HCT116 (cell line): ENCODE measurements at regions not wholly inside any gene's neighbourhood (a gene's known extent, or its start where the extent isn't known, plus 50 kb on each side); places are given as distances from the start of the nearest gene placed in this dataset.

Experiments
- ATAC-seq: fragments of 200-7000 bp; cut with Tn5 transposase; 2 replicates; pipeline ENCODE4 v1.9.1; 2020; ENCODE audit warnings: mild to moderate bottlenecking, moderate library complexity
- BruUV-seq: library from RNA; stranded (reverse); fragments of 400-500 nt; replicated peaks from 2 replicates; lab custom pipeline; 2021; lab: Mats Ljungman, UMichigan
- CTCF ChIA-PET: fragments of 300-600 bp; sonication (Branson Sonifier 250); formaldehyde crosslinking; loops from one replicate; lab custom pipeline; 2021; ENCODE audit warnings: antibody characterized with exemption; lab: Charles Lee
- POLR2A ChIA-PET: fragments of 300-600, 350-600 bp; sonication (Branson Sonifier 250); formaldehyde crosslinking; loops from one replicate; lab custom pipeline; 2021; ENCODE audit warnings: antibody characterized with exemption; lab: Charles Lee
- RAD21 ChIA-PET, 2 experiments: fragments of 300-600 bp; sonication (Branson Sonifier 250); formaldehyde crosslinking; loops; one replicate each; lab custom pipeline; 2023; ENCODE audit warnings: low total read pairs in 2 of 2; ENCODE audit not compliant: uncharacterized antibody in 2 of 2, unreplicated experiment in 2 of 2, low non-redundant PET in 1 of 2; lab: Charles Lee
- DNase-seq: peaks from one replicate; pipeline ENCODE4 v3.0.0-alpha.2; 2010; ENCODE audit warnings: low read depth, low spot score
- H2AFZ ChIP-seq: fragments of 200-600 bp; shearing (Covaris generic), sonication (generic); 2 replicates; pipeline ENCODE4 v1.6.1; 2017; ENCODE audit warnings: low read depth, mixed run types, mixed read lengths, antibody characterized with exemption, low read length; ENCODE audit not compliant: poor library complexity, severe bottlenecking
- H3K27ac ChIP-seq: 2 replicates; pipeline ENCODE4 v1.5.1; 2012; ENCODE audit warnings: low read depth, low read length
- H3K27me3 ChIP-seq: fragments of 200-600 bp; sonication (generic); 2 replicates; pipeline ENCODE4 v1.6.1; 2016; ENCODE audit warnings: mixed run types, low read length, mixed read lengths; ENCODE audit not compliant: insufficient read depth
- H3K36me3 ChIP-seq, 2 experiments: fragments of 200-500 bp in 1 of 2; fragments of 200-600 bp in 1 of 2; sonication (Bioruptor generic) in 1 of 2; sonication (generic) in 1 of 2; 2 replicates each; pipeline versions ENCODE4 v1.5.1 to v1.6.1; 2014 to 2016; ENCODE audit warnings: low read length in 2 of 2, inconsistent platforms in 1 of 2, mixed read lengths in 1 of 2, mixed run types in 1 of 2; ENCODE audit not compliant: insufficient read depth in 2 of 2, control insufficient read depth in 1 of 2
- H3K4me1 ChIP-seq, 2 experiments: fragments of 200-600 bp in 1 of 2; sonication (generic) in 1 of 2; 2 replicates each; pipeline versions ENCODE4 v1.5.1 to v1.6.1; 2012 to 2017; ENCODE audit warnings: low read length in 2 of 2, inconsistent platforms in 1 of 2, mild to moderate bottlenecking in 1 of 2, mixed read lengths in 1 of 2, mixed run types in 1 of 2, moderate library complexity in 1 of 2; ENCODE audit not compliant: insufficient read depth in 2 of 2, control insufficient read depth in 1 of 2
- H3K4me2 ChIP-seq: fragments of 200-600 bp; sonication (generic); 2 replicates; pipeline ENCODE4 v1.6.1; 2017; ENCODE audit warnings: mixed run types, low read length, mixed read lengths
- H3K4me3 ChIP-seq, 2 experiments: fragments of 200-600 bp in 1 of 2; sonication (generic) in 1 of 2; replicated peaks in 1 of 2; 2 replicates each; pipeline ENCODE4 v1.5.1; 2011 to 2016; ENCODE audit warnings: low read length in 2 of 2, control low read depth in 1 of 2, low read depth in 1 of 2, mild to moderate bottlenecking in 1 of 2, mixed read lengths in 1 of 2, mixed run types in 1 of 2
- H3K79me2 ChIP-seq: fragments of 200-600 bp; sonication (generic); 2 replicates; pipeline ENCODE4 v1.6.1; 2017; ENCODE audit warnings: mild to moderate bottlenecking, mixed run types, low read length, moderate library complexity, mixed read lengths; ENCODE audit not compliant: insufficient read depth
- H3K9ac ChIP-seq: fragments of 200-600 bp; sonication (generic); 2 replicates; pipeline ENCODE4 v1.6.1; 2016; ENCODE audit warnings: low read length, mixed read lengths
- H3K9me2 ChIP-seq: fragments of 200-600 bp; sonication (generic), shearing (Covaris generic); 2 replicates; pipeline ENCODE4 v1.6.1; 2017; ENCODE audit warnings: mixed run types, mild to moderate bottlenecking, moderate library complexity; ENCODE audit not compliant: insufficient read depth
- H3K9me3 ChIP-seq, 2 experiments: fragments of 200-500 bp in 1 of 2; fragments of 200-600 bp in 1 of 2; sonication (Bioruptor generic) in 1 of 2; sonication (generic) in 1 of 2; 2 replicates each; pipeline ENCODE4 v1.6.1; 2014 to 2017; ENCODE audit warnings: low read length in 2 of 2, mixed read lengths in 2 of 2, inconsistent platforms in 1 of 2, low read depth in 1 of 2, mild to moderate bottlenecking in 1 of 2, mixed run types in 1 of 2, moderate library complexity in 1 of 2; ENCODE audit not compliant: control insufficient read depth in 1 of 2, insufficient read depth in 1 of 2
- H4K20me1 ChIP-seq: fragments of 200-600 bp; sonication (generic), shearing (Covaris generic); 2 replicates; pipeline ENCODE4 v1.6.1; 2017; ENCODE audit warnings: mixed run types, mild to moderate bottlenecking, moderate library complexity; ENCODE audit not compliant: insufficient read depth
- CEBPB ChIP-seq: IDR thresholded peaks from 2 replicates; pipeline ENCODE4 v1.6.1; 2012; ENCODE audit warnings: low read depth
- EZH2 ChIP-seq: fragments of 200-600 bp; sonication (generic); IDR thresholded peaks from 2 replicates; pipeline ENCODE4 v1.6.1; 2017; ENCODE audit warnings: antibody characterized with exemption, mixed run types
- EZH2phosphoT487 ChIP-seq: fragments of 200-600 bp; IDR thresholded peaks from 2 replicates; pipeline ENCODE4 v1.6.1; 2018; ENCODE audit warnings: antibody characterized with exemption, borderline replicate concordance
- FOSL1 ChIP-seq: IDR thresholded peaks from 2 replicates; pipeline ENCODE4 v1.6.1; 2012; ENCODE audit warnings: low read depth
- POLR2A ChIP-seq: IDR thresholded peaks from 2 replicates; pipeline ENCODE4 v1.7.0; 2011; ENCODE audit warnings: borderline replicate concordance; ENCODE audit not compliant: insufficient read depth, insufficient read length; ENCODE audit errors: extremely low read depth
- SP1 ChIP-seq: IDR thresholded peaks from 2 replicates; pipeline ENCODE4 v1.6.1; 2012; ENCODE audit warnings: low read depth
- SRF ChIP-seq: IDR thresholded peaks from 2 replicates; pipeline ENCODE4 v1.6.1; 2012; ENCODE audit warnings: low read depth
- intact Hi-C: fragments of 100-400 bp; cut with micrococcal nuclease; formaldehyde crosslinking; loops from 2 replicates; pipeline ENCODE4 v1.10.0; 2022
- TF ChIP-seq, protein P1 (sequence below), 3 experiments: fragments of 200-600 bp in 1 of 3; sonication (generic) in 1 of 3; IDR thresholded peaks in 2 of 3; conservative IDR thresholded peaks in 1 of 3; 2 replicates each; pipeline ENCODE4 v1.5.1; 2012 to 2017; ENCODE audit warnings: low read depth in 2 of 3, low read length in 2 of 3, antibody characterized with exemption in 1 of 3, borderline replicate concordance in 1 of 3, control low read depth in 1 of 3, mild to moderate bottlenecking in 1 of 3, mixed read lengths in 1 of 3, mixed run types in 1 of 3, moderate library complexity in 1 of 3; ENCODE audit not compliant: insufficient read depth in 1 of 3
- TF ChIP-seq, protein P2 (sequence below): IDR thresholded peaks from 2 replicates; pipeline ENCODE4 v1.6.1; 2012; ENCODE audit warnings: low read depth

DNA sequence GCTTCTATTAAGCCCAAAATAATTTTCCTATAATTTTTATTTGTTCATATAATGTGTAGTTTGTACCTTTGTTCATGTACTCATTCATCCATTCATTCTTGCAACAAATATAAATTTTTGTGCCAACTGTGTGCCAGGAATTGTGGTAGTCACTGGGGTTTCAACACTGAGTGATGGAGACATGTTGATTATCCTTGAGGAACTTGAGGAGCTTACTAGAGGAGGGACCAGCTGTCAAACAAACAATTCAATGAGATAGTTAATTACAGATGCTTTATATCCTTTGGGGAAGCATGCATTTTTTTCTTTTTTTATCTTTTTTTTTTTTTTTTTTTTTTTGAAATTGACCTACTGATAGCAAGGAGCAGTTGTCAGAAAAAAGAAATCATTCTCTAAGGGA, 324.8 kb downstream of the GABRG2 start (continued):
- TF ChIP-seq SRF (no peak), FOSL1 (no peak), SP1 (no peak), CEBPB (no peak)

DNA sequence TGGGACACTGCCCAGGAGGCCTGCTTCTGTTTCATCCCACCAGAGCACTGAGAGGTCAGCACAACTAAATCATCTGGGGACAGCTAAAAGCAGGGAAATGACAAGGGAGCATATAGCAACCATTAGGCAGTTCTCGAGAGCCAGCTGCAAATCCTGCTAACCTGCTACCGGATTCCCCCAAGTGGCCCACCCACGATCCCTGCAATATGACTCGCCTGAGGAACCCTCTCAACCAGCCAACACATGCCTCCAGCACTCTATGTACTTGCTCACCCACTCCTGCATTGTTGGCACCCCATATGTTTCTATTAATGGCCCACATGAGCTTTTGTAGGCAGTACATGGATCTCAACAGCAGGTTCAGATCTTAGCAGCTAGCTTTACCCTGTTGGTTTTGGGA, 326.0 kb downstream of the GABRG2 start:
- Histone ChIP-seq H3K27me3 (no peaks in the 10 kb centered on the region), H3K9me2 (no peaks in the 10 kb centered on the region), H3K4me3 (no peak overlapping the region), H3K4me1 (no peaks in the 10 kb centered on the region), H3K9me3 (peaks cover 0 to 12% of the 10 kb centered on the region in 2 experiments; a peak in 2 of 4 replicates)
- no peak for DNase-seq
- TF ChIP-seq POLR2A (no peak), EZH2 (no peak), EZH2phosphoT487 (no peak)
- TF ChIP-seq, all 23 proteins: peak for 0
- ChIA-PET POLR2A (no interaction called here), CTCF (no interaction called here), RAD21 (no interaction called here)
- Histone ChIP-seq H3K9ac (no peak overlapping the region), H2AFZ (no peak overlapping the region), H3K79me2 (no peaks in the 10 kb centered on the region), H4K20me1 (no peaks in the 10 kb centered on the region), H3K4me2 (no peak overlapping the region), H3K36me3 (no peaks in the 10 kb centered on the region), H3K27ac (no peak overlapping the region)
- no peak for ATAC-seq
- BruUV-seq: no TSS peak
- intact Hi-C loops: no loop called here

DNA sequence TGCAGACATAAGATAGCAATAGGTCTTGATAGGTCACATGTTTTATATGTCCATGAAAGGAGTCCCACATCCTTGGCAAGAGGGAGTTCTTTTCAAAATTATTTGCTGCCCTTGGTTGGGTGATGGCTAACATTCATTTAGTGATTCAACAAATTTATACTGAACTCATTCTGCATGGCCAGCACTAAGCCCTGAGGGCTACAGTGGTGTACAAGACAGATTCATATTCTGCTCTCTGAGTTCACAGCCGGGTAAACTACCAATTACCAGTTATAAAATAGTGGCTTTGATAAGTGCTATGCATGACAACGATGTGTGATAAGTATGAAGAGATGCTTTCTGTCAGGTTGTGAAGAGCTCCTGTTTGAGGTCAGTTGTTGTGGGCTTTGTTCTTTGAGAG, 340.0 kb downstream of the GABRG2 start:
- Histone ChIP-seq H3K9me3 (peaks cover 0 to 4% of the 10 kb centered on the region in 2 experiments; a peak in 2 of 4 replicates), H3K4me1 (no peaks in the 10 kb centered on the region), H3K79me2 (no peaks in the 10 kb centered on the region), H3K9ac (no peak overlapping the region), H3K27ac (no peak overlapping the region), H4K20me1 (no peaks in the 10 kb centered on the region), H3K9me2 (no peaks in the 10 kb centered on the region), H3K4me3 (no peak overlapping the region), H3K27me3 (no peaks in the 10 kb centered on the region), H3K36me3 (no peaks in the 10 kb centered on the region), H2AFZ (no peak overlapping the region), H3K4me2 (no peak overlapping the region)
- TF ChIP-seq, protein P1, sequence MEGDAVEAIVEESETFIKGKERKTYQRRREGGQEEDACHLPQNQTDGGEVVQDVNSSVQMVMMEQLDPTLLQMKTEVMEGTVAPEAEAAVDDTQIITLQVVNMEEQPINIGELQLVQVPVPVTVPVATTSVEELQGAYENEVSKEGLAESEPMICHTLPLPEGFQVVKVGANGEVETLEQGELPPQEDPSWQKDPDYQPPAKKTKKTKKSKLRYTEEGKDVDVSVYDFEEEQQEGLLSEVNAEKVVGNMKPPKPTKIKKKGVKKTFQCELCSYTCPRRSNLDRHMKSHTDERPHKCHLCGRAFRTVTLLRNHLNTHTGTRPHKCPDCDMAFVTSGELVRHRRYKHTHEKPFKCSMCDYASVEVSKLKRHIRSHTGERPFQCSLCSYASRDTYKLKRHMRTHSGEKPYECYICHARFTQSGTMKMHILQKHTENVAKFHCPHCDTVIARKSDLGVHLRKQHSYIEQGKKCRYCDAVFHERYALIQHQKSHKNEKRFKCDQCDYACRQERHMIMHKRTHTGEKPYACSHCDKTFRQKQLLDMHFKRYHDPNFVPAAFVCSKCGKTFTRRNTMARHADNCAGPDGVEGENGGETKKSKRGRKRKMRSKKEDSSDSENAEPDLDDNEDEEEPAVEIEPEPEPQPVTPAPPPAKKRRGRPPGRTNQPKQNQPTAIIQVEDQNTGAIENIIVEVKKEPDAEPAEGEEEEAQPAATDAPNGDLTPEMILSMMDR (IDR thresholded peaks at IDR 0.05 in 2 of 3, conservative IDR thresholded peaks at IDR 0.05 in 1 of 3; ENCODE audit: borderline replicate concordance in 1 of 3, insufficient read depth in 1 of 3, low read depth in 2 of 3, low read length in 2 of 3): no peak
- TF ChIP-seq, protein P2, sequence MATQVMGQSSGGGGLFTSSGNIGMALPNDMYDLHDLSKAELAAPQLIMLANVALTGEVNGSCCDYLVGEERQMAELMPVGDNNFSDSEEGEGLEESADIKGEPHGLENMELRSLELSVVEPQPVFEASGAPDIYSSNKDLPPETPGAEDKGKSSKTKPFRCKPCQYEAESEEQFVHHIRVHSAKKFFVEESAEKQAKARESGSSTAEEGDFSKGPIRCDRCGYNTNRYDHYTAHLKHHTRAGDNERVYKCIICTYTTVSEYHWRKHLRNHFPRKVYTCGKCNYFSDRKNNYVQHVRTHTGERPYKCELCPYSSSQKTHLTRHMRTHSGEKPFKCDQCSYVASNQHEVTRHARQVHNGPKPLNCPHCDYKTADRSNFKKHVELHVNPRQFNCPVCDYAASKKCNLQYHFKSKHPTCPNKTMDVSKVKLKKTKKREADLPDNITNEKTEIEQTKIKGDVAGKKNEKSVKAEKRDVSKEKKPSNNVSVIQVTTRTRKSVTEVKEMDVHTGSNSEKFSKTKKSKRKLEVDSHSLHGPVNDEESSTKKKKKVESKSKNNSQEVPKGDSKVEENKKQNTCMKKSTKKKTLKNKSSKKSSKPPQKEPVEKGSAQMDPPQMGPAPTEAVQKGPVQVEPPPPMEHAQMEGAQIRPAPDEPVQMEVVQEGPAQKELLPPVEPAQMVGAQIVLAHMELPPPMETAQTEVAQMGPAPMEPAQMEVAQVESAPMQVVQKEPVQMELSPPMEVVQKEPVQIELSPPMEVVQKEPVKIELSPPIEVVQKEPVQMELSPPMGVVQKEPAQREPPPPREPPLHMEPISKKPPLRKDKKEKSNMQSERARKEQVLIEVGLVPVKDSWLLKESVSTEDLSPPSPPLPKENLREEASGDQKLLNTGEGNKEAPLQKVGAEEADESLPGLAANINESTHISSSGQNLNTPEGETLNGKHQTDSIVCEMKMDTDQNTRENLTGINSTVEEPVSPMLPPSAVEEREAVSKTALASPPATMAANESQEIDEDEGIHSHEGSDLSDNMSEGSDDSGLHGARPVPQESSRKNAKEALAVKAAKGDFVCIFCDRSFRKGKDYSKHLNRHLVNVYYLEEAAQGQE: no peak
- RAD21 ChIA-PET: no interaction called here
- ATAC-seq: no peak
- no TSS peak for BruUV-seq
- intact Hi-C loops: no loop called here
- DNase-seq: no peak
- CTCF ChIA-PET: no interaction called here
- POLR2A ChIA-PET: no interaction called here
